Spleen (tissue), 11 donors: ENCODE measurements at regions not wholly inside any gene's neighbourhood (a gene's known extent, or its start where the extent isn't known, plus 50 kb on each side); places are given as distances from the start of the nearest gene placed in this dataset.
A peak's percentile ranks its signal among the peaks of the same experiment; 100 is the strongest.

Source experiments
- DNase-seq: peaks from one replicate; pipeline ENCODE4 v3.0.0-alpha.2; 2020
- H3K27ac ChIP-seq, 8 donors: fragments of 200-600 bp; sonication (generic) in 7 of 8; 1 replicate in 4 of 8; 2 replicates in 4 of 8; pipeline versions ENCODE4 v1.5.0 to v1.8.0; 2016 to 2021; ENCODE audit warnings: inconsistent platforms in 4 of 8, mild to moderate bottlenecking in 4 of 8, moderate library complexity in 1 of 8
- H3K27me3 ChIP-seq, 7 donors: fragments of 200-600 bp; sonication (generic) in 6 of 7; replicated peaks in 1 of 7; 1 replicate in 4 of 7; 2 replicates in 3 of 7; pipeline versions ENCODE4 v1.5.0 to v1.8.0; 2016 to 2021; ENCODE audit warnings: inconsistent platforms in 3 of 7, mild to moderate bottlenecking in 1 of 7
- H3K36me3 ChIP-seq, 6 donors: fragments of 200-600 bp; sonication (generic) in 5 of 6; 1 replicate in 4 of 6; 2 replicates in 2 of 6; pipeline versions ENCODE4 v1.5.0 to v1.8.0; 2016 to 2021; ENCODE audit warnings: inconsistent platforms in 2 of 6
- H3K4me1 ChIP-seq, 6 donors: fragments of 200-600 bp; sonication (generic) in 5 of 6; 1 replicate in 3 of 6; 2 replicates in 3 of 6; pipeline versions ENCODE4 v1.5.0 to v1.8.0; 2016 to 2021; ENCODE audit warnings: inconsistent platforms in 3 of 6
- H3K4me3 ChIP-seq, 8 donors: fragments of 200-600 bp; sonication (generic) in 7 of 8; 1 replicate in 4 of 8; 2 replicates in 4 of 8; pipeline versions ENCODE4 v1.5.0 to v1.8.0; 2016 to 2021; ENCODE audit warnings: inconsistent platforms in 4 of 8, mild to moderate bottlenecking in 4 of 8, moderate library complexity in 2 of 8
- H3K9me3 ChIP-seq, 8 donors: fragments of 200-600 bp; sonication (generic) in 7 of 8; 1 replicate in 4 of 8; 2 replicates in 4 of 8; pipeline versions ENCODE4 v1.5.0 to v1.8.0; 2016 to 2021; ENCODE audit warnings: inconsistent platforms in 4 of 8
- POLR2A ChIP-seq, 3 donors: fragments of 450-650 bp; IDR thresholded peaks; one replicate each; pipeline ENCODE4 v1.5.1; 2017; ENCODE audit warnings: antibody characterized with exemption in 3 of 3, mild to moderate bottlenecking in 1 of 3
- POLR2AphosphoS5 ChIP-seq, 3 donors: sonication (generic); formaldehyde crosslinking; IDR thresholded peaks; one replicate each; pipeline ENCODE4 v1.5.1; 2017; ENCODE audit warnings: antibody characterized with exemption in 3 of 3
- WGBS, 5 donors: extraction: QIAGEN DNeasy Blood & Tissue Kit in 3 of 5; methylation state at CpG; one replicate each; pipeline versions ENCODE4 v1.1.5 to v1.1.7; 2013 to 2018; 5-methylcytosine and 5-hydroxymethylcytosine counted together
- intact Hi-C: fragments of 100-400 bp; cut with DNase I; formaldehyde crosslinking; loops from one replicate; pipeline ENCODE4 v1.15.0; 2023; ENCODE audit warnings: low total_unique reads
- TF ChIP-seq, protein P1 (sequence below), 11 experiments: fragments of 200-600 bp in 7 of 11; fragments of 450-650 bp in 4 of 11; sonication (generic) in 4 of 11; IDR thresholded peaks in 8 of 11; conservative IDR thresholded peaks in 3 of 11; 1 replicate in 7 of 11; 2 replicates in 4 of 11; pipeline versions ENCODE4 v1.4.0 to v1.8.0; 2016 to 2021; ENCODE audit warnings: antibody characterized with exemption in 11 of 11, inconsistent platforms in 4 of 11, mild to moderate bottlenecking in 1 of 11
- donor health status: healthy with polysubstance abuse.
- donor health status: DM: no; HTN: no; CAD: no; lungs with moderate emphysema.
- donor health status: DM: no; HTN: no; CAD: no.
- donor health status: Bipolar disorder and iron deficiency.
- donor health status: healthy.
- donor health status: DM: no; HTN: no; CAD: no.
- donor health status: DM: yes; HTN: yes; CAD: no.

DNA sequence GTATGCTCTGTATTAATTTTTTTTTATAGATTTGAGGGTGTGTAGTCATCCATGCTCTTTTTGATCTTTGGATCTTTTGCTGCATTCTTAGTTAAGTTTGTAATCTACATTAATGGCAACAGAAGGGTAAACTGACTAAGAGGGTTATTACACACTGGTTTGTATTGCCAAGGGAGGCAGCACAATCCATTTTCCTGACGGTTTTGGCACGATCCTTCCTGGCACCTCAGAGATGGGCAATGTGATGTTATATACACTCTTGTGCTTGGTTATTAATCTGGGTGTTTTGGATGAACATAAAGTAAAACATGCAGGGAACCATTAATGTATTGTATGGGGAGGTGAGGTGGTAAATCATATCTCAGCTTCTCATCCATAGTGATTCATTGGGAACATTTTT, 98.8 kb upstream of the SLC38A2 start:
- no peak for DNase-seq
- WGBS, 5 donors = 82 to 93% (median 87%) methylated on average over 2 of the region's 2 CpGs
- Histone ChIP-seq H3K9me3 (no peaks in the 10 kb centered on the region), H3K4me3 (no peak overlapping the region), H3K4me1 (peaks cover 18 to 78% (median 37%) of the 10 kb centered on the region in 6 donors), H3K36me3 (no peaks in the 10 kb centered on the region), H3K27ac (no peak overlapping the region), H3K27me3 (no peaks in the 10 kb centered on the region)
- TF ChIP-seq, protein P1, sequence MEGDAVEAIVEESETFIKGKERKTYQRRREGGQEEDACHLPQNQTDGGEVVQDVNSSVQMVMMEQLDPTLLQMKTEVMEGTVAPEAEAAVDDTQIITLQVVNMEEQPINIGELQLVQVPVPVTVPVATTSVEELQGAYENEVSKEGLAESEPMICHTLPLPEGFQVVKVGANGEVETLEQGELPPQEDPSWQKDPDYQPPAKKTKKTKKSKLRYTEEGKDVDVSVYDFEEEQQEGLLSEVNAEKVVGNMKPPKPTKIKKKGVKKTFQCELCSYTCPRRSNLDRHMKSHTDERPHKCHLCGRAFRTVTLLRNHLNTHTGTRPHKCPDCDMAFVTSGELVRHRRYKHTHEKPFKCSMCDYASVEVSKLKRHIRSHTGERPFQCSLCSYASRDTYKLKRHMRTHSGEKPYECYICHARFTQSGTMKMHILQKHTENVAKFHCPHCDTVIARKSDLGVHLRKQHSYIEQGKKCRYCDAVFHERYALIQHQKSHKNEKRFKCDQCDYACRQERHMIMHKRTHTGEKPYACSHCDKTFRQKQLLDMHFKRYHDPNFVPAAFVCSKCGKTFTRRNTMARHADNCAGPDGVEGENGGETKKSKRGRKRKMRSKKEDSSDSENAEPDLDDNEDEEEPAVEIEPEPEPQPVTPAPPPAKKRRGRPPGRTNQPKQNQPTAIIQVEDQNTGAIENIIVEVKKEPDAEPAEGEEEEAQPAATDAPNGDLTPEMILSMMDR (IDR thresholded peaks at IDR 0.05 in 8 of 11, conservative IDR thresholded peaks at IDR 0.05 in 3 of 11) = no peak
- TF ChIP-seq POLR2A (IDR thresholded peaks at IDR 0.05) = no peak
- TF ChIP-seq POLR2AphosphoS5 (IDR thresholded peaks at IDR 0.05) = no peak
- intact Hi-C loops = loop anchor here (10.0 kb wide), 1 partner anchor 87 kb away; no protein-coding TSS in a partner anchor

DNA sequence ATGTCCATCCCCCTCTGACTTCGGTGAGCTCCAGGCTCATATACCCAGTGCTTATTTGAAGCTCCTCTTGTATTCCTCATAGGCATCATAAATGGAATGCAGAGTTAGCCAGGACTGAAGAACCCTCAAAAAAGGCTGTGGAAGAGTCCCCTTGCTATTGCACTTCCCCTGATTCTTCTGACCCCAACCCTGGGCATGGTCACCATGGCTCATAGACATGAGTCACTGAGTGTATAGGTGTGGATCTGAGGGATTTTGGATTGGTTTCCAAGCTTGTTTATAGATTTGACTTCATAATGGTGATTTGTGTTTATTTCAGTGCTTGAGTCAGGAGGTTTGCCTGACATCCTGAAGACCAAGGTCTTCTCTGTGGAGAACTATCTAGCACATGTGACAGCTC, 98.4 kb upstream of the SLC38A2 start:
- Histone ChIP-seq H3K4me3 (no peak overlapping the region), H3K27ac (no peak overlapping the region), H3K27me3 (no peaks in the 10 kb centered on the region), H3K4me1 (peaks cover 18 to 78% (median 37%) of the 10 kb centered on the region in 6 donors), H3K36me3 (no peaks in the 10 kb centered on the region), H3K9me3 (no peaks in the 10 kb centered on the region)
- WGBS, 5 donors = 76 to 86% (median 83%) methylated on average over 1 of the region's 1 CpG
- intact Hi-C loops = loop anchor here (10.0 kb wide), 1 partner anchor 86 kb away; no protein-coding TSS in a partner anchor
- TF ChIP-seq, protein P1 (IDR thresholded peaks at IDR 0.05 in 8 of 11, conservative IDR thresholded peaks at IDR 0.05 in 3 of 11) = no peak
- TF ChIP-seq POLR2A (IDR thresholded peaks at IDR 0.05) = no peak
- TF ChIP-seq POLR2AphosphoS5 (IDR thresholded peaks at IDR 0.05) = no peak
- DNase-seq = no peak

DNA sequence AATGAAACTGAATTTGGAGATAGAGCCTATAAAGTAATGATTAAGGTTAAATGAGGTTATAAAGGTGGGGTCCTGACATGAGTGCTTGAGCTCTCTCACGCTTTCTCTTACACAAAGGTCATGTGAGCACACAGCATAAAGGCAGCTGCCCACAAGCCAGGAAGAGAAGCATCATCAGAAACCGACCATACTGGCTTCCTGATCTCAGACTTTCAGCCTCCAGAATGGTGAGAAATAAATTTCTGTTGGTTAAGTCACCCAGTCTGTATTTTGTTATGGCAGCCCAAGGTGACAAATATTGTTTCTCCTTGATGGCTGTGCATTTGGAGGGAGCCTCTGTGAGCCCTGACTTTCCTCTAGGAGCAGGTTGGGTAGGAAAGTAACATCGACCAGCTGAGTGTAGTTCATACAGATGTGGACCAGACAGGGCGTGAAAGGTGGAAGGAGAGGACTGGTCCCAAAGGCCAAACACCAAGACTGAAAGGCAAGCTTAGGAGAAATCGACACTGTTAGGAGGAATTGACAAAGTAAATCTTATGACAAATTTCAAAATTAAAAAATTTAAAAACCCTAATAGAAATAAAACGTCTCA, 97.6 kb upstream of the SLC38A2 start:
- intact Hi-C loops = loop anchor here (10.0 kb wide), 1 partner anchor 85 kb away; no protein-coding TSS in a partner anchor
- WGBS, 5 donors = 49 to 61% (median 56%) methylated on average over 6 of the region's 6 CpGs
- Histone ChIP-seq H3K27me3 (no peaks in the 10 kb centered on the region), H3K9me3 (peaks cover 0 to 2% (median 0%) of the 10 kb centered on the region in 8 donors), H3K36me3 (no peaks in the 10 kb centered on the region), H3K27ac (peak overlapping the region in 3 of 8 donors; percentile 44 to 57 (median 56)), H3K4me3 (no peak overlapping the region), H3K4me1 (peaks cover 18 to 78% (median 37%) of the 10 kb centered on the region in 6 donors)
- TF ChIP-seq POLR2A (IDR thresholded peaks at IDR 0.05) (no peak), POLR2AphosphoS5 (IDR thresholded peaks at IDR 0.05) (no peak)
- TF ChIP-seq, protein P1 (IDR thresholded peaks at IDR 0.05 in 8 of 11, conservative IDR thresholded peaks at IDR 0.05 in 3 of 11) = no peak
- DNase-seq = no peak

- no peak for DNase-seq
- no peak for TF ChIP-seq POLR2AphosphoS5 (IDR thresholded peaks at IDR 0.05)
- no peak for TF ChIP-seq POLR2A (IDR thresholded peaks at IDR 0.05)
- TF ChIP-seq, protein P1 (IDR thresholded peaks at IDR 0.05 in 8 of 11, conservative IDR thresholded peaks at IDR 0.05 in 3 of 11) = no peak
These were observed 96.2 kb upstream of the SLC38A2 start for GRCh38 chr12:46468813-46469212.

More at GRCh38 chr12:46468813-46469212, 96.2 kb upstream of the SLC38A2 start:
- WGBS, 5 donors = 56 to 76% (median 59%) methylated on average over 4 of the region's 4 CpGs
- intact Hi-C loops = no loop called here
- Histone ChIP-seq H3K4me1 (peaks cover 18 to 68% (median 30%) of the 10 kb centered on the region in 6 donors), H3K27ac (no peak overlapping the region), H3K9me3 (peaks cover 0 to 8% (median 0%) of the 10 kb centered on the region in 8 donors), H3K4me3 (no peak overlapping the region), H3K27me3 (no peaks in the 10 kb centered on the region), H3K36me3 (no peaks in the 10 kb centered on the region)
